Stomach smooth muscle (tissue), 2 donors: ENCODE measurements at regions not wholly inside any gene's neighbourhood (a gene's known extent, or its start where the extent isn't known, plus 50 kb on each side); places are given as distances from the start of the nearest gene placed in this dataset.

Experiments
- H3K27ac ChIP-seq: one replicate; pipeline ENCODE4 v1.7.0; 2013; ENCODE audit warnings: mild to moderate bottlenecking, low read length, inconsistent platforms
- H3K27me3 ChIP-seq, 2 donors: one replicate each; pipeline ENCODE4 v1.7.0; 2013; ENCODE audit warnings: low read length in 2 of 2; ENCODE audit not compliant: insufficient read depth in 2 of 2, control insufficient read depth in 1 of 2
- H3K36me3 ChIP-seq, 2 donors: one replicate each; pipeline ENCODE4 v1.7.0; 2013; ENCODE audit warnings: low read length in 2 of 2; ENCODE audit not compliant: control insufficient read depth in 2 of 2, insufficient read depth in 2 of 2
- H3K4me1 ChIP-seq: one replicate; pipeline ENCODE4 v1.7.0; 2013; ENCODE audit warnings: low read length; ENCODE audit not compliant: control insufficient read depth, insufficient read depth
- H3K4me3 ChIP-seq, 2 donors: one replicate each; pipeline ENCODE4 v1.7.0; 2013; ENCODE audit warnings: low read length in 2 of 2
- H3K9ac ChIP-seq, 2 donors: one replicate each; pipeline ENCODE4 v1.7.0; 2013; ENCODE audit warnings: low read length in 2 of 2, mild to moderate bottlenecking in 1 of 2
- H3K9me3 ChIP-seq, 2 donors: one replicate each; pipeline ENCODE4 v1.7.0; 2013; ENCODE audit warnings: low read length in 2 of 2; ENCODE audit not compliant: control insufficient read depth in 2 of 2
- donor health status: healthy.
- donor health status: Pancreatic carcinoma.

GRCh38 chr9:29826421-29826820 lies 2253.1 kb upstream of the C9orf72 start:
- no peak overlapping the region for H3K27ac ChIP-seq
- H3K9me3 ChIP-seq = no peaks in the 10 kb centered on the region

GRCh38 chr9:29830821-29831220 lies 2257.5 kb upstream of the C9orf72 start:
- Histone ChIP-seq H3K36me3 (no peaks in the 10 kb centered on the region), H3K9ac (no peak overlapping the region)

More at GRCh38 chr9:29826421-29826820, 2253.1 kb upstream of the C9orf72 start:
- Histone ChIP-seq H3K4me3 (no peak overlapping the region), H3K9ac (no peak overlapping the region), H3K4me1 (no peaks in the 10 kb centered on the region), H3K27me3 (no peaks in the 10 kb centered on the region), H3K36me3 (no peaks in the 10 kb centered on the region)

GRCh38 chr9:29838491-29839020 lies 2265.3 kb upstream of the C9orf72 start:
- no peaks in the 10 kb centered on the region for H3K4me1 ChIP-seq
- H3K27me3 ChIP-seq = no peaks in the 10 kb centered on the region
- H3K9me3 ChIP-seq = no peaks in the 10 kb centered on the region
- H3K36me3 ChIP-seq = no peaks in the 10 kb centered on the region
- H3K9ac ChIP-seq = no peak overlapping the region
- H3K4me3 ChIP-seq = no peak overlapping the region
- H3K27ac ChIP-seq = no peak overlapping the region

More at GRCh38 chr9:29830821-29831220, 2257.5 kb upstream of the C9orf72 start:
- H3K9me3 ChIP-seq = no peaks in the 10 kb centered on the region
- no peaks in the 10 kb centered on the region for H3K4me1 ChIP-seq
- no peak overlapping the region for H3K4me3 ChIP-seq
- no peak overlapping the region for H3K27ac ChIP-seq
- no peaks in the 10 kb centered on the region for H3K27me3 ChIP-seq

GRCh38 chr9:29844251-29844650 lies 2271.0 kb upstream of the C9orf72 start:
- Histone ChIP-seq H3K4me1 (no peaks in the 10 kb centered on the region), H3K36me3 (no peaks in the 10 kb centered on the region), H3K9me3 (no peaks in the 10 kb centered on the region), H3K9ac (no peak overlapping the region), H3K27me3 (no peaks in the 10 kb centered on the region), H3K27ac (no peak overlapping the region), H3K4me3 (no peak overlapping the region)

GRCh38 chr9:29850664-29851063 lies 2277.4 kb upstream of the C9orf72 start:
- no peak overlapping the region for H3K4me3 ChIP-seq
- no peak overlapping the region for H3K9ac ChIP-seq
- no peaks in the 10 kb centered on the region for H3K27me3 ChIP-seq
- no peaks in the 10 kb centered on the region for H3K36me3 ChIP-seq
- no peaks in the 10 kb centered on the region for H3K4me1 ChIP-seq
- H3K9me3 ChIP-seq = no peaks in the 10 kb centered on the region
- H3K27ac ChIP-seq = no peak overlapping the region

GRCh38 chr9:29861803-29862202 lies 2288.5 kb upstream of the C9orf72 start:
- Histone ChIP-seq H3K9ac (no peak overlapping the region), H3K9me3 (no peaks in the 10 kb centered on the region), H3K36me3 (no peaks in the 10 kb centered on the region), H3K4me1 (no peaks in the 10 kb centered on the region), H3K27ac (no peak overlapping the region), H3K4me3 (no peak overlapping the region), H3K27me3 (no peaks in the 10 kb centered on the region)

- Histone ChIP-seq H3K27ac (no peak overlapping the region), H3K9ac (no peak overlapping the region), H3K4me1 (no peaks in the 10 kb centered on the region), H3K36me3 (no peaks in the 10 kb centered on the region), H3K9me3 (no peaks in the 10 kb centered on the region), H3K27me3 (no peaks in the 10 kb centered on the region), H3K4me3 (no peak overlapping the region)
Observed at GRCh38 chr9:29865764-29866313, 2292.6 kb upstream of the C9orf72 start.

GRCh38 chr9:29866556-29866955 lies 2293.3 kb upstream of the C9orf72 start:
- Histone ChIP-seq H3K9ac (no peak overlapping the region), H3K9me3 (no peaks in the 10 kb centered on the region), H3K4me3 (no peak overlapping the region), H3K4me1 (no peaks in the 10 kb centered on the region), H3K27me3 (no peaks in the 10 kb centered on the region), H3K36me3 (no peaks in the 10 kb centered on the region), H3K27ac (no peak overlapping the region)

GRCh38 chr9:29873579-29873978 lies 2300.3 kb upstream of the C9orf72 start:
- Histone ChIP-seq H3K4me3 (no peak overlapping the region), H3K4me1 (no peaks in the 10 kb centered on the region), H3K9me3 (no peaks in the 10 kb centered on the region), H3K27me3 (no peaks in the 10 kb centered on the region), H3K36me3 (no peaks in the 10 kb centered on the region), H3K9ac (no peak overlapping the region), H3K27ac (no peak overlapping the region)

- Histone ChIP-seq H3K27me3 (no peaks in the 10 kb centered on the region), H3K4me1 (no peaks in the 10 kb centered on the region), H3K9ac (no peak overlapping the region), H3K36me3 (no peaks in the 10 kb centered on the region), H3K9me3 (no peaks in the 10 kb centered on the region), H3K4me3 (no peak overlapping the region), H3K27ac (no peak overlapping the region)
Observed at GRCh38 chr9:29875547-29875946, 2302.3 kb upstream of the C9orf72 start.

- Histone ChIP-seq H3K36me3 (no peaks in the 10 kb centered on the region), H3K9ac (no peak overlapping the region), H3K27me3 (no peaks in the 10 kb centered on the region), H3K27ac (no peak overlapping the region), H3K4me3 (no peak overlapping the region), H3K4me1 (no peaks in the 10 kb centered on the region), H3K9me3 (no peaks in the 10 kb centered on the region)
Observed at GRCh38 chr9:29882767-29883166, 2309.5 kb upstream of the C9orf72 start.
